HK-2 (cell line): ENCODE measurements at regions not wholly inside any gene's neighbourhood (a gene's known extent, or its start where the extent isn't known, plus 50 kb on each side); places are given as distances from the start of the nearest gene placed in this dataset.
"Not testable (repeated sequence)": the region's sequence is repeated elsewhere in the genome, so short reads cannot be mapped to it uniquely, and the experiment has no call there.

Experiments used
- DNase-seq: peaks from one replicate; pipeline ENCODE4 v3.0.0-alpha.2; 2018; ENCODE audit not compliant: unreplicated experiment

DNA sequence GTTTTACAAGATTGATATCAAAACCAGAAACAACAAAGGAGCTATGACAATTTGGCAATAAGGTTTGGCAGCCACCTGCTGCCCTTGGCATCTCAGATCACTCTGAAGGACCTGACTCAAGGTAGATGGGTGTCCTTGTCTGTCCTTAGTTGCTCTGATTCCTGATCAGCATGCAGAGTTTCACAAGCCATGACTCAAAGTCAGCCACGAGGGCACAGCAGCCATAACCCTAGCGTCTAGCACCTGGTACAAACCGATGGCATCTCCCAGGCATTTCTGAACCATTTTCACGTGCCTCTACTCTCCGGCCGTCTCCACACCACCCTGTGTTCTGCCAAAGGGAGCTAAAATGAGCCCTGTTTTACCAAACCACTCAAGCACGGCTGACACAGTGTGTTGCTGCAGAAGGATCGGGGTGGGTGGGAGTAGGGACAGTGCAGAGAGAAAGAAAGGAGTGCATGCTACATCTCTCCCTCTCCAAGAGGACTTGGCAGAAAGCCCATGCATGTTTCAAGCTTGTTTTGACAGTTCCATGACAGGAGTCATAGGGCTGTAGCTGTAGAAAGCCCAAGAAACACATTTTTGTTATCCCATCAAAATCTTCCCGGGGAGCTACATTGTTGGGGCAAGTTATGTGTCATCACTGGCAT lies 297.3 kb downstream of the ABCC12 start:
- DNase-seq, result no peak

DNA sequence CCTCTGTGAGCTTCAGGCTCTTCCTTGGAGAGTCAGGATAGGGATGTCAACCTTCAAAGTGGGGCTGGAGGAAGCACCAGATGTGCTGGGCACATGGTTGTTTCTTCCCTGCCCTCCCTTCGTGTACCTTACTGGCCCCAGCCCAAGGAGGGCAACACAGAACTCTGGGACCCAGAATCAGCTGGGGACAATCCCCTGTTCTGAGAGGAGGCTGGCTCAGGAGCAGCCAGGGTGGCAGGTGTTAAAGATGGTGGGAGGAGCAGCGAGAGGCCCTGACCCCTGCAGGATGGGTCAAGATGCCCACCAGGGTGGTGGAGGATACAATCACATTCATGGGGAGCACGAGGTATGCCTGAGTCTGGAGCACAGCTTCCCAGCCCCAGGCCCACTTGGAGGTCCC lies 300.4 kb downstream of the ABCC12 start:
- DNase-seq, result no peak

DNA sequence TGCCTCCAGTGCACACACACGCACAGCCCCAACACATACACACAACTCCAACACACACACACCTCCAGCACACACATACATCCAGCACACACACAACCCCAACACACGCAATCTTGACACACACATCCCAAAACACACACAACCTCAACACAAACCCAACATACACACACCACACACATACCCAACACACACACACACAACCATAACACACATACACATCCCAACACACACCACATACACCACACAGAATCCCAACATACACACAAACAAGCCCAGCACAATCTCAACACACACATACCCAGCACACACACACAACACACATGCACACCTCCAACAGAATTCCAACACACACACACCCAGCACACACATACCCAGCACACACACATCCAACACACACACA lies 301.1 kb downstream of the ABCC12 start:
- DNase-seq, result no peak

DNA sequence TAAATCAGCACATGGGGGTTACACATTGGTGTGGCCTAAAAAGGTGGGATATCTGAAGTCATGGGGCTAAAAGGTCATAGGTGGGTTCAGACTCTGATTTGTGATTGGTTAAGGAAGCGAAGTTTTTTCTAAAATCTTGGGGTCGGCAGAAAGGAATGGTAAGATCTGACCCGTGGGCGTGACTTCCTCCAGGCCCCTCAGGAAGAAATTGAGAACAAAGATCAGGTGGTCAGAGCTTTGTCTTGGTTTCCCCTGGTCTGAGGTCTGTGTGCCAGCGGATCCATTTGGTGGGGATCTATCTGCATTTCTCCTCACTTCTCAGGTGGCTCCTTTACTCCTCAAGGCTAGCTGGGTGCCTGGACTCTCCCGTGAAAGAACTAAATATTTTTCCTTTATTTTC lies 302.8 kb downstream of the ABCC12 start:
- no peak for DNase-seq

DNA sequence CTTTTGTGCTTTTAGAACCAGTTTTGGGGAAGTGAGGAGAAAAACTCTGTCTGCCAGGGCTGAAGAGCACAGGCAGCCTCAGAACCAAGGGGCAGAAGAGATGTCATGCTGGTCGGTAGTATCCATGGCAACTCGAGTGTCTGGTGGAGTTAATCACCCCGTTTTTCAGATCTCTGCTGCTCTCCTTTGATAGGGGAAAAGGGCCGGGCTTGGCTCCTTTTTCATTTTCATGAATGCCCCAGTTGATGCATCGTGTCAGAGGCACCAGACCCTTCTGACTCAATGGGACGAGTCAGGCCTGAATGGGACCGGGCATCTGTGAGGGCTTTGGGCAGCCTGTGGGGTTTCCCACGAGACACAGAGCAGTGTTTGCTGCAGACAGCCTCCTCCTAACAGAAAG lies 304.6 kb downstream of the ABCC12 start:
- DNase-seq, result no peak

DNA sequence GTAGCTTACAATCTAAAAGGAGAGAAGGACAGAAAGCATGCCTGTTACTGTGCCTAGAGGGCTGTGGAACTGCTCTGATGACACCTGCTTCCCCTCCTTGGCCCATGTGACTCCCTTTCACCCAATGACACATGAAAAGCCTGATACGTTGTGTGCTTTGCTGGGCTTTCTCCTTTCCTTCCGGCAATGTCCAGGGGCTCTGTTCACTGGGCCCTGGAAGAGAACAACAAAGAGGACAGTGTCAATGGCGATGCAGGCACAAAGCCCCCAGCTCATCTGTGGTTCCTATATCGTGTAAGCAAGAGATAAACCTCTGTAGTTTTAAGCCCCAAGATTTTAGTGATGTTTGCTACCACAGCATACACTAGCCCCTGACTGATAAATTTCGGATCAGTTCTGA lies 306.1 kb downstream of the ABCC12 start:
- no peak for DNase-seq

DNA sequence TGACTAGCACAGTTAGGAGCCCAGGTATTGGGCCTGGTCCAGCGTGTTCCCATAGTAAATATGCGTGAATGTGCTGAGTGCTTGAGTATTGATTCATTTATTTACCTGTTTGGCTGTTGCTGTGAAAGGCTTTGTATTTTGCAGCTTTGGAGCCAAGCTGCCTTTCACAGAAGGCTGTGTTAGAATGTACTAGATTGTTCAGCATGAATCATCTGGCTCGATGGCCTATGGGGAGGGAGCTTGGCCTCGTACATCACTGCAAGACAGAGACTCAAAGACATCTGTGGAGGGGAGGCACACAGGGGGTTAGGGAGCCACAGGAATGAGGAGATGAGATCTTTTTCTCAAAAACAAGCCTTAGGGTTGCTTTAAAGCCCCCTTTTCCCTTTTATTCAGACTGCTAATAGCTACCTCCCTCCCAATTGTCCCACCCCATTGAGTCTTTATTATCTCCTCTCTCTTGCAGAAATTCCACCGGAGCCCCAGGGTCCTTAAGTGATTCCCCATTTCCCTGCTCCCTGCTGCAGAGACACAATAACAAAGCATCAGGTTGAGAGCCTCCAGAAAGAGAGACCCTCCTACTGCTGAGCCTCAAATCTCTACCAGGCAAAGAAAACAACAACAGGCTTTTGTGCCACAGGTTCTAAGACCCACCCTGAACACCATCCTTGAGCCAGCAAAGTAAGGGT lies 307.2 kb downstream of the ABCC12 start:
- no peak for DNase-seq

DNA sequence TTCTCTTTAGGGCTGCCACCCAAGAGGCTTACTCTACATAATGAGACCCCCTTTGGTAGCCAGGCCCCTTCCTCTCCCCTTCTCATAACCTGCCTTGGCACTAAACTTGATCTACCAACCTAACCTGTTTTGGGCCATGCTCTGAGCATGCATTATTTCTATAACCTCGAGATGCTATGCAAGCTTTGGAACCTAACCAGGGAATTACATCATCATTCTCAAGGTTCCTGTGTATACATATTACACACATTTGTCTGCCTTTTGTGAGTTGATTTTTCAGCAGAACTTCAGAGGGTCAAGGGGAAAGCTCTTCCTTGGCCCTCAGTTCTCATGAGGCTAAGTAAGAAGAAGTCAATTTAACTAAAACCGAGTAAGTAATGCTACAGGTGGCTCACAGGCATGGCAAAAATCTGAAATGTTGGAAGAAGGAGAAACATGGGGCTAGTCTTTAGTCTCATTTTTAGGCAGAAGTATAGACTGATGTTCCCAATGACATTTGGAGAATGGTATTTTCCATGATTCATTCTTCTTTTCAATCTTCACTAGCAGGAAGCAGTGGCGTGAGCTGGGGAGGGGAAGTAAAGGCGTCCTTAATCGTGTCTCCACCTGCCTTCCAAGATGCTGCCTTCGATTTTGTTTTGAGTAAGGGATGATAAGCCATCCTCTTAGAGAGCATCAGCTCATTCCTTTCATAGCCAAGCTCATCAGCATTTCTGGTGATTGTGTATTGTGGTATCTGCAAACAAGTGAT lies 308.4 kb downstream of the ABCC12 start:
- no peak for DNase-seq

DNA sequence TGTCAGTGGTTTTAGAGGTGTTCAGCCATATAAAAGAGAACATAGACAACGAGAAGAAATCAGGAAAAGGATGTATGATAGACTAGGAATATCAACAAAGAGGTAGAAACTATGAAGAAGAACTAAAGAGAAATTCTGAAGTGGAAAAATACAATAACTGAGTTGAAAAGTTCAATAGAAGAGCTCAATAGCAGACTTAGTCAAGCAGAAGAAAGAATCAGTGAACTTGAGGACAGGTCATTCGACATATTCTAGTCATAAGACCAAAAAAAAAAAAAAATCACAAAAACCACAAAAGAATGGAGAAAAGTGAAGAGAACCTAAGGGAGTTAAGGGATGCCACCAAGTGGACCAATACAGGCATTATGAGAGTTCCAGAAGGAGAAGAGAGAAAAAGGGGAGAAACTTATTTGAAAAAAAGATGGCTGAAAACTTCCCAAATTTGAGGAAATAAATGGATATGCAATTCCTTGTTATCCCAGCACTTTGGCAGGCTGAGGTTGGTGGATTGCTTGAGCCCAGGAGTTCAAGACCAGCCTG lies 321.2 kb downstream of the ABCC12 start:
- no peak for DNase-seq

DNA sequence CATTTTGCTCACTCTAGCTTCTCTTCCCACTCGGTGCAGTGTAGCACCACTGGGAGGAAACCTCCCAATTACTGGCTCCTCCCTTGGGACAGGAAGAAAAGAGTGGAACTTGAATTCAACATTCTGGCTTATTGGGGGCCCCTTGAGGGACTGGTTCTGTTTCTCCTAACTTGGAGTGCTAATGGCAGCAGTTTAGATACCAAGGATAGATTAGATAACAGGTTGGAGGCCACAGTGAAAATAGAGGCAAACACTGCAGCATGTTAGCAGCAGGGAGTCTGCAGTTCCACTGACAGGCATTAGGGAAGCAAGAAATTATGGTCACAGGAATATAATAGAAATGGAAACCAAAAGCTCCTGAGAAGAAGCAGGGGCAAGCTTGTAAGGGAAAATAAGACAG lies 322.0 kb downstream of the ABCC12 start:
- no peak for DNase-seq

DNA sequence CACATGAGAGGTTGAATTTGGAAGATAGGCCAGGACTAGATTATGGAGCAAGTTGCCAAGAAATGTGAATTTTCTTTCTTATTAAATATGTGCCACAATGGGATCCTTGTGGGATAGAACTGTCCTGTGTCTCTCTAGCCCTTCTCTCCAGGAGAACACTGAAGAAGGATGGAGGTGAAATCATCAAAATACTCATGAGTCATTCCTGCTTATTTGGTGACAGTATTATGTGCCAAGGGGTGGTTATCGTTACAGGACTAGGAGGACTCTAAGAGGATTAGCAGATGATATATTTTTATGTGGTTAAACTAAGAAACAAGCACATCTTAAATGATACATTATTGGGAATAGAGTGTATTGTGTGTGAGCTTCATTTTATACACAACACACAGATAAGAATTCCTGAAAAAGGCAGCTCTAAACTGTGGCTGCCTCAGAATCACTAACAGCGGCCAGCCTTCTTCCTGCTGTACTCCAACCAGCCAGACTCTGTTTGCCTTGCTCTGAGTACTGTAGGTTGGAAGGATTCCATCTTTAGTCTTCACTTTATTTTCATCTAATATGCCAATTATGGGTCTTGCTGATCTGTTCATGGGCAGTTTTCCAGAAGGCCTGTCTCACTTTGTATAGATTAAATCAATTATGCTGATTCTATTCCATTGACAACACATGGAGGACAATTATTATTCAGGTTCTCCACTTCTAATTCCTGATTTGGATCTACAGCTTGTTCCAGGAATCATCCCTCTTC lies 325.8 kb downstream of the ABCC12 start:
- DNase-seq, result no peak

DNA sequence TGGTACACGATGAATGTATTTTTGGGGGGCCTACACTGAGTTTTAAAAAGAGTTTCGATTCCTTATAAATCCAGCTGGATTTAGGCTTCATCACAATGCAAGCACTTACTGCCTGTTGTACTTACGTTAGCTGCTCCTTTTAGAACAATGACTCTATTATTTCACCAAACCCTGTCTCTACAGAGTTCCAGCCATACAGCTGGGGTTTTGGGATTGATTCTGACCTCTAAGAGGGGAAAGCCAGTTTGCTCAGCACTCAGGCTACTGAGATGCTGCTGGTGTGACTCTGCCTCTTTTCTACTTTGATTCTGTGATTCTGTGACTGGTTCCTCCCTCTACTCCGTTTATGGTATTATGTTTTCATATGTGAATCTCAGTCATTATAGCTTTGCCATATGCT lies 329.7 kb downstream of the ABCC12 start:
- DNase-seq, result no peak

DNA sequence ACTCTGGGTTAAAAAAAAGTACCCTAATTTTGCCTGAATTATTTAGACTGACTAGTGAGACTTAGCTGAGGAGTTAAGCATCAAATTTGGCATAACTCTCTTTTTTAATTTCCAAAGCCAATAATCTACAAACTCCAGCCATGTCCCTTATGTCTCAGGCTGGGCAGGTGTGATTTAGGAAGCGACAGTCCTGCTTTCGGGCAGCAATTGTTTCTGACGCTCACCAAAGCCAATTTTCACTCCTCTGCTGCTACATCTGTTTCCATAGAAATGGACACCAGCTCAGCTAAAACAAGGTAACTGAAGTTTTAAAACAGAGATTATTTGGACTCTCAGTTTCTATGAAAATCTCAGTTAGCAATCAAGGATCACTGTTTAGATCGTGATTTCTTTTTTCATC lies 338.7 kb downstream of the ABCC12 start:
- DNase-seq, result no peak

DNA sequence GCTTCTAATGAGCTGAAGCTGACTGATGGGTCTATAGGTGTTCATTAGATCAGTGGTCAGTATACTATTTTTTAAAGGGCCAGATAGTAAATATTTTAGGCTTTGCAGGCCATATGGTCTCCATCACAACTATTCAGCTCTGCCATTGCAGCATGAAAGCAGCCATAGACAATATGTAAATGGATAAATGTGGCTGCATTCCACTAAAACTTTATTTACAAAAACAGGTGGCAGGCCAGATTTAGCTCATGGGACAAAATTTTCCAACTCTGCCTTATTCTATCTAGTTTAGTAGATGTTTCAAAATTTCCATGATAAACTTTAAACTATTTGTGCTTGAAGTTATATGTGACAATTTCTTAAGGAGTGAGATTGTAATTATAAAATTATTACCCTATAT lies 339.3 kb downstream of the ABCC12 start:
- no peak for DNase-seq

DNA sequence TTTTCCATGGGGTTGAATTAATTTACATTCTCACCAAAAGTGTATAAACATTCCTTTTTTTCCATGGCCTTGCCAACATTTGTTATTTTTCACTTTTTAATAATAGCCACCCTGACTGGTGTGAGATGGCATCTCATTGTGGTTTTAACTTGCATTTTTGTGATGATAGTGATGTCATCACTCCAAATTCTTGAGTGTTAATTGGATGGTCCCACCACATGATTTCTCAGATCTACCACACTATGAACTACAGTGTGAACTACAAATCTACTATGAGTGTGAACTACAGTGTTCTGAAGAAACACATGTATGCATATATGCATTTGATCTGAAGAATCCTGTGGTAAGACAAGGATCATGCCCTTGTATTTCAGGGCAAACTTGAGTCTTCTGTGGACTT lies 340.1 kb downstream of the ABCC12 start:
- DNase-seq, result no peak

DNA sequence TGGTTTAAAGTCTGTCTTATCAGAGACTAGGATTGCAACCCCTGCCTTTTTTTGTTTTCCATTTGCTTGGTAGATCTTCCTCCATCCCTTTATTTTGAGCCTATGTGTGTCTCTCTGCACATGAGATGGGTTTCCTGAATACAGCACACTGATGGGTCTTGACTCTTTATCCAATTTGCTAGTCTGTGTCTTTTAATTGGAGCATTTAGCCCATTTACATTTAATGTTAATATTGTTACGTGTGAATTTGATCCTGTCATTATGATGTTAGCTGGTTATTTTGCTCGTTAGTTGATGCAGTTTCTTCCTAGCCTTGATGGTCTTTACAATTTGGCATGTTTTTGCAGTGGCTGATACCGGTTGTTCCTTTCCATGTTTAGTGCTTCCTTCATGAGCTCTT lies 344.0 kb downstream of the ABCC12 start:
- DNase-seq, result not testable (repeated sequence)

DNA sequence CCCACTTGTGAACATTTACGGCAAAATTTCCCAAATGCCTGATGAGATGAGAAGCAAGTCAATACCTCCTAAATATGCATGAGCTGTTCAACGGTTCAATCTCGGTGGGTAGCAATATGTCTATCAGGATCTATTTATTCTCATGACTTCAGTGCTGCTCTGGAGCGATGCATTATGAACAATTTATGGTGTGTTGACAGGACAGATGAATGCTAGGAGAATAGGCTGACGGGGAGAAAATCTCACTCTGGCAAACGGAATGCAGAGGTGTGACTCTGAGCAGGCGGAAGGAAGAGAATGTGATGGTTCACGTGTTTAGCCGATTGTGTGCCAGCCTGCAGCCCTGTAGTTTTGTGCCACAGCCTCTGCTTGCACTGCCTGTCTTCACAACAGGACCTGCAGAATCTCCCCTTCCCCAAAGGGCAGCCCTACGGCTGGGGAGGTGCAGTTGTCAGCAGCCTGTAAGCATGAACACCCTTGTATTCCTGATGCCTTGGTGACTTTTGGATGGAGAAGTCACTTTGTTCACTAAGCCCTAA lies 345.2 kb downstream of the PHKB start:
- no peak for DNase-seq

DNA sequence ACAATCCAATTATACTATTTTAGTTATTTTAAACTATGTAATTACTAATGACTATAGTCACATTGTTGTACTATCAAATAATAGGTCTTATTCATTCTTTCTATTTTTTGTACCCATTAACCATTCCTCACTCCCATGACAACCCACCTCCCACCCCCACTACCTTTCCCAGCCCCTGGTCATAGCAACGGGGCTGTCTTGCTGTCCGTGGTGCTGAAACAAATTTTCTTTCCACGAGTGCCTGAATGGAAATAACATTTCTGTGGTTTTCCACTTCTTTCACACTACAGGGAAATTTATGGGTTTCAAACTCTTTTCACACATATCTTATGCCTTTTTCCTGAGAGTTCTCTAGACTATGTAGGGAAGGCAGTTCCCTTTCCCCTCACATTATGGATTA lies 326.6 kb downstream of the PHKB start:
- no peak for DNase-seq

DNA sequence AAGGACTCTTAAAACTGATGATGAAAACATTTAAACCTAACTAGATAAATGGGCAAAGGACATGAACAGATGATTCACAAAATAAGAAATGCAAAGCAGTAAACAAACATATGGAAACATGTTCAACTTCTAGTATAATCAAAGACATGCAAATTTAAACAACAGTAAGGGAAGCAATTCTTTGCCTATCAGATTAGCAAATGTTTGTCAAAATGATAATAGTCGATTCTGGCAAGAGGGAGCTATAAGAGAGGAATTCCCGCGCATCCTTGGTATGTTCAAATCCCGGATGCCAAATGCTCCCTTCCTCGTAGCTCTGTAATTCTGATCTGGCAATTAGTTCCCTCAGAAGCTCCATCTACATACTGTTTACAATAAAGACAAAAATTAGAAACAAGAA lies 320.5 kb downstream of the PHKB start:
- DNase-seq, result no peak

DNA sequence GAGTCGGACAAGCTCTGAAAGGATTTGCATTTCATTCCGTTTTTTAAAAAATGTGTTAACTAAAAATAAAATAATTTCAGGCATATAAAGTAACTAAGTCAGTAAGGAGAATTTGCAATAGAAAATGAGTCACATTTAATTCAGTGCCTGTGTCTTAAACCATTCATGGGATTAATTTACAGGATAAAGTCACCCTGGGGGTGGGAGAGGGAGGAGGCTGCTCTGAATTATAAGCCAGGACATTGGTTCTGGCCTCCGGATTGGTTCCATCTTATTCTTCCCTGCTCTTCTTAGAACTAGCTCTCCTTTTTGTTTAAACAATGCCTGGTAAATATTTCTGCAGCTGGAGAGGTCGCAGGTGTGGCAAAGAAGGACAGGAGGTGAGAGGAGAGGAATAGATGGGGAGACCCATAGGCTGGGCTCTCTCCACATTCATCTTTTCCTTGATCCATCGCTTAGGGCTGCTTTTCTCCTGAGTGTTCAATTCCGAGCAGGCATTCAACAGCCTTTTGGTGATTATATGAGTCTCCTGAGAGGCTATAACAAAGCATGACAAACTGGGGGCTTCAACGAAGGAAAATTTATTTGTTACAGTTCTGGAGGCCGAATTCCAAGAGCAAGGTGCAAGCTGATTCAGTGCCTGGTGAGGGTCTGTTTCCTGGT lies 319.2 kb downstream of the PHKB start:
- no peak for DNase-seq
